ENCODE measurements at regions not wholly inside any gene's neighbourhood (a gene's known extent, or its start where the extent isn't known, plus 50 kb on each side); places are given as distances from the start of the nearest gene placed in this dataset.

GRCh38 chr15:98067339-98067738, 106.8 kb downstream of the ARRDC4 start:
- TF ChIP-seq EZH2 (IDR thresholded peaks at IDR 0.05; ENCODE audit: insufficient read depth, low read length) (no peak), CTCF (IDR thresholded peaks at IDR 0.05; ENCODE audit: insufficient read depth, low read depth, low read length) (no peak)
- H3K27ac Mint-ChIP-seq (ENCODE audit: unreplicated experiment) = no peak overlapping the region
- H3K36me3 Mint-ChIP-seq (ENCODE audit: low read depth, unreplicated experiment) = no peaks in the 10 kb centered on the region

GRCh38 chr15:98069256-98069655, 108.8 kb downstream of the ARRDC4 start:
- no peaks in the 10 kb centered on the region for H3K9me3 Mint-ChIP-seq (ENCODE audit: unreplicated experiment)
- Histone ChIP-seq H3K9me3 (ENCODE audit: insufficient read depth, low read depth, low read length) (no peaks in the 10 kb centered on the region), H3K27me3 (ENCODE audit: insufficient read depth, low read length) (no peaks in the 10 kb centered on the region), H3K4me2 (ENCODE audit: low read length) (no peak overlapping the region), H3K79me2 (ENCODE audit: insufficient read depth, low read length) (no peaks in the 10 kb centered on the region), H3K27ac (ENCODE audit: low read depth, low read length) (no peak overlapping the region), H3K36me3 (ENCODE audit: insufficient read depth, low read length) (no peaks in the 10 kb centered on the region), H3K4me3 (ENCODE audit: insufficient read depth, low read depth, low read length) (no peak overlapping the region), H3K9ac (ENCODE audit: low read length) (no peak overlapping the region), H2AFZ (ENCODE audit: low read depth, low read length) (no peak overlapping the region), H3K4me1 (ENCODE audit: insufficient read depth, low read length) (no peaks in the 10 kb centered on the region), H4K20me1 (ENCODE audit: insufficient read depth, low read length) (no peaks in the 10 kb centered on the region)
- FAIRE-seq (no peak), DNase-seq (ENCODE audit: low read depth) (no peak)
- H3K4me1 Mint-ChIP-seq (ENCODE audit: low read depth, unreplicated experiment) = peaks cover 40% of the 10 kb centered on the region
- no peak for TF ChIP-seq EZH2 (IDR thresholded peaks at IDR 0.05; ENCODE audit: insufficient read depth, low read length)
- H3K27ac Mint-ChIP-seq (ENCODE audit: unreplicated experiment) = no peak overlapping the region
- H3K4me3 Mint-ChIP-seq (ENCODE audit: unreplicated experiment) = no peak overlapping the region
- H3K27me3 Mint-ChIP-seq (ENCODE audit: low read depth, unreplicated experiment) = no peaks in the 10 kb centered on the region
- no peaks in the 10 kb centered on the region for H3K36me3 Mint-ChIP-seq (ENCODE audit: low read depth, unreplicated experiment)

More at GRCh38 chr15:98067339-98067738, 106.8 kb downstream of the ARRDC4 start:
- H3K27ac ChIP-seq (ENCODE audit: low read depth, low read length) = no peak overlapping the region
- no peaks in the 10 kb centered on the region for H3K79me2 ChIP-seq (ENCODE audit: insufficient read depth, low read length)
- Mint-ChIP-seq H3K4me1 (ENCODE audit: low read depth, unreplicated experiment) (peaks cover 54% of the 10 kb centered on the region), H3K27me3 (ENCODE audit: low read depth, unreplicated experiment) (no peaks in the 10 kb centered on the region), H3K9me3 (ENCODE audit: unreplicated experiment) (peaks cover 1% of the 10 kb centered on the region), H3K4me3 (ENCODE audit: unreplicated experiment) (no peak overlapping the region)
- H3K4me3 ChIP-seq (ENCODE audit: insufficient read depth, low read depth, low read length) = no peak overlapping the region
- no peaks in the 10 kb centered on the region for H3K9me3 ChIP-seq (ENCODE audit: insufficient read depth, low read depth, low read length)
- FAIRE-seq (no peak), DNase-seq (ENCODE audit: low read depth) (no peak)
- H3K4me1 ChIP-seq (ENCODE audit: insufficient read depth, low read length) = no peaks in the 10 kb centered on the region
- H3K4me2 ChIP-seq (ENCODE audit: low read length) = no peak overlapping the region
- H3K36me3 ChIP-seq (ENCODE audit: insufficient read depth, low read length) = no peaks in the 10 kb centered on the region
- H4K20me1 ChIP-seq (ENCODE audit: insufficient read depth, low read length) = no peaks in the 10 kb centered on the region
- H2AFZ ChIP-seq (ENCODE audit: low read depth, low read length) = no peak overlapping the region
- no peak overlapping the region for H3K9ac ChIP-seq (ENCODE audit: low read length)
- H3K27me3 ChIP-seq (ENCODE audit: insufficient read depth, low read length) = no peaks in the 10 kb centered on the region

- no peak overlapping the region for H3K4me2 ChIP-seq (ENCODE audit: low read length)
- no peaks in the 10 kb centered on the region for H4K20me1 ChIP-seq (ENCODE audit: insufficient read depth, low read length)
- no peaks in the 10 kb centered on the region for H3K9me3 ChIP-seq (ENCODE audit: insufficient read depth, low read depth, low read length)
- Mint-ChIP-seq H3K4me1 (ENCODE audit: low read depth, unreplicated experiment) (peaks cover 41% of the 10 kb centered on the region), H3K27ac (ENCODE audit: unreplicated experiment) (no peak overlapping the region), H3K36me3 (ENCODE audit: low read depth, unreplicated experiment) (no peaks in the 10 kb centered on the region), H3K4me3 (ENCODE audit: unreplicated experiment) (no peak overlapping the region), H3K27me3 (ENCODE audit: low read depth, unreplicated experiment) (no peaks in the 10 kb centered on the region), H3K9me3 (ENCODE audit: unreplicated experiment) (no peaks in the 10 kb centered on the region)
- H3K27ac ChIP-seq (ENCODE audit: low read depth, low read length) = no peak overlapping the region
- no peak for DNase-seq (ENCODE audit: low read depth)
- H3K79me2 ChIP-seq (ENCODE audit: insufficient read depth, low read length) = no peaks in the 10 kb centered on the region
- no peak overlapping the region for H3K4me3 ChIP-seq (ENCODE audit: insufficient read depth, low read depth, low read length)
- FAIRE-seq = no peak
- TF ChIP-seq CTCF (IDR thresholded peaks at IDR 0.05; ENCODE audit: insufficient read depth, low read depth, low read length) (no peak), EZH2 (IDR thresholded peaks at IDR 0.05; ENCODE audit: insufficient read depth, low read length) (no peak)
- no peak overlapping the region for H2AFZ ChIP-seq (ENCODE audit: low read depth, low read length)
- H3K4me1 ChIP-seq (ENCODE audit: insufficient read depth, low read length) = no peaks in the 10 kb centered on the region
- H3K9ac ChIP-seq (ENCODE audit: low read length) = no peak overlapping the region
- H3K36me3 ChIP-seq (ENCODE audit: insufficient read depth, low read length) = no peaks in the 10 kb centered on the region
- H3K27me3 ChIP-seq (ENCODE audit: insufficient read depth, low read length) = no peaks in the 10 kb centered on the region
Measured at GRCh38 chr15:98070137-98070536, 109.6 kb downstream of the ARRDC4 start.
